Left cardiac atrium (tissue), 4 donors: ENCODE measurements at regions not wholly inside any gene's neighbourhood (a gene's known extent, or its start where the extent isn't known, plus 50 kb on each side); places are given as distances from the start of the nearest gene placed in this dataset.
"Not testable (repeated sequence)": the region's sequence is repeated elsewhere in the genome, so short reads cannot be mapped to it uniquely, and the experiment has no call there.

Experiments
- ATAC-seq, 2 donors: fragments of 200-7000 bp; cut with Tn5 transposase; one replicate each; pipeline ENCODE4 v1.9.1; 2020; ENCODE audit warnings: mild to moderate bottlenecking in 2 of 2, moderate library complexity in 2 of 2
- DNase-seq: peaks from one replicate; pipeline ENCODE4 v3.0.0-alpha.2; 2020
- intact Hi-C, 2 donors: fragments of 100-400 bp; cut with DNase I; formaldehyde crosslinking; loops; one replicate each; pipeline versions ENCODE4 v1.14.1 to v1.15.1; 2022 to 2023
- donor health status: DM: no; HTN: yes; CAD: no.
- donor health status: DM: no; HTN: yes; CAD: no; lungs with severe emphysema.
- donor health status: DM: yes; HTN: yes; CAD: no.
- donor health status: Dilated cardiomyopathy.

DNA sequence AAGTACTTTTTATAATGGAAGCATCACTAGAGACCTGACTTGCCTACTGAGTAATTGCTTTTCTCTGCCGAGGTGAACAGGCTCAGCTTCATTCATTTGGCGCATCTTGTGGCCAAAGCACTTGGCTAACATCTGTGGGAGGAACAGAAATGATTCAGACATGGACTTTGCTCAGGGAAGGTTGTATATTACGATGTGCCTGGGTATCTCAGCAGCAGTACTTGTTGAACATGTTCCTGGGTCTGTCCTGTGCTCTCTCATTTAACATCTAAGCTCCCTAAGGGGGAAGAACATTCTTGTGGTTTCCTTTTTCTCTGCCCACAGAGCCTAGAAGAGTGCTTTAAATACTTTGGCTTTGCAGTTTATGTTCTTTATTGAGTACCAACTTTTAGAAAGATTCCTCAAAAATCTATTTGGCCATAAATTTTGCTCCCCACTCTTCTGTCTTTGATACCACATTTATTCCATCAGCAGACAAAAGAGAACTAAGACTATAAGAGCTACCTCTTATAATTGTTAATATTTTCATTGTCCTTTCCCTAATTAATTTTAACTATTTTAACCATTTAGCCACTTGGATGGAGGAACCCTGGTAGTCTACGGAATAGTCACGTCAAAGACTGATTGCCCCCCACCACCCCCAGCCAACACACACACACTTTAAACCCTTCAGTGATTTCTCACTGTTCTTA lies 101.2 kb upstream of the EGLN3 start:
- ATAC-seq (peak in 1 of 2 donors; percentile 81), DNase-seq (no peak)
- intact Hi-C loops = no loop called here

DNA sequence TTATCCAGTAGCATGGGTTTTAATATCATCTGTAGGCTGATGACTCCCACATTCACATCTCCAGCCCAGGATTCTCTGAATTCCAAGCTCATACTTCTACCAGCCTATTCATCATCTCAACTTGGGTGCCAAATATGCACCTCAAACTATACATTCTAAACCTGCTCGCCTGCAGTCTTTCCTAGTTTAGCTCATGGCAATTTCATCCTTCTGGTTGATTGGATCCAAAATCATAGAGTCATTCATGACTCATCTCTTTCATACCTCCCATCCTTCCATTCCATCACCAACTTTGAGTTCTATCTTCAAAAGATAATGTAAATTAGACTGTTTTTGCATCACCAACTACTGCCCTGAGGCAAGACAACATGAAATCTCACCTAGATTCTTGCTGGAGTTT lies 99.7 kb upstream of the EGLN3 start:
- ATAC-seq (no peak), DNase-seq (no peak)
- intact Hi-C loops = no loop called here

GRCh38 chr14:34049790-34050189 lies 98.9 kb upstream of the EGLN3 start:
- DNase-seq (no peak), ATAC-seq (no peak)
- intact Hi-C loops = no loop called here

DNA sequence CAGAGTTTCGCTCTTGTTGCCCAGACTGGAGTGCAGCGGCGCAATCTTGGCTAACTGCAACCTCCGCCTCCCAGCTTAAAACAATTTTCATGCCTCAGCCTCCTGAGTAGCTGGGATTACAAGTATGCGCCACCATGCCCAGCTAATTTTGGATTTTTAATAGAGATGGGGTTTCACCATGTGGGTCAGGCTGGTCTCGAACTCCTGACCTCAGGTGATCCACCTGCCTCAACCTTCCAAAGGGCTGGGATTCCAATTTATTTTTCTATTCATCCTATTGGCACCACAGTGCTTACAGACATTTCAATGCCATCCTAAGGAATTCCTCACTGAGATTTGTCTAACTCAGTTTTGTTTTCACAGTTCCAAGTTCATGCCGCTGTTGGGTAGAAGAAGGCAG lies 98.3 kb upstream of the EGLN3 start:
- ATAC-seq, DNase-seq, intact Hi-C loops: not testable (repeated sequence)

DNA sequence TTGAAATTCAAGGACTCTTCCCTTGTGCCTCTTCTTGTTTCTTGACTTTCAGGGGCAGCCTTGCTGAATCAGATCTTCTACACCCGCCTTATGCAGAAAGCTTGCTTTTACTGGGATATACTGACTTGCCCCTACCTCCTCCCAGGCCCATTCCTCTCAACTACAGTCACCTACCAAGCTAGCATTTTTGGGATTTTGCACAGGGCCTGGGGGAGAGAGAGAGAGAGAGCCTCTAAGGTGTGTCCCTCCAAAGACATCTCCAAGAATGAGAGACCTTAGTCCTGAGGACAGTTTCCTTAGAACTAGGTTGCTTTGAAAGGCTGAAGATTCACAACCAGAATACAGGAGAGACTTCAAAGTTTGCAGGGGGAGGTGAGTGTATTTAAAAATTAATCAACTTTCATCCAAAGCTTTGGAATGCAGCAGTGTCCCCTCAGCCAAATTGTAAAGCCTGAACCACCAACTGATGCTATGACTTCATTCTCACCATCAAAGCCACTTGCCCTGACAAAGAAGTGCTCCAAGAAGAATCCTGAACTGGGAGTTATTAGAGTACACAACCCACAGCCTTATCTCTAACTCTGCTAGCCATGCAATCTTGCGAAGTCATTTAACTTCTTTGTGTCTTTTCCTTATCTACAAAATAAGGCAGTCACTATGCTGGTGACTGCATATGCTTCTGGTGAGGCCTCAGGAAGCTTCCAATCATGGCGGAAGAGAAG lies 96.1 kb upstream of the EGLN3 start:
- DNase-seq (no peak), ATAC-seq (no peak)
- intact Hi-C loops = no loop called here

GRCh38 chr14:34044666-34045306 lies 93.9 kb upstream of the EGLN3 start:
- DNase-seq (no peak), ATAC-seq (no peak)
- intact Hi-C loops = no loop called here

DNA sequence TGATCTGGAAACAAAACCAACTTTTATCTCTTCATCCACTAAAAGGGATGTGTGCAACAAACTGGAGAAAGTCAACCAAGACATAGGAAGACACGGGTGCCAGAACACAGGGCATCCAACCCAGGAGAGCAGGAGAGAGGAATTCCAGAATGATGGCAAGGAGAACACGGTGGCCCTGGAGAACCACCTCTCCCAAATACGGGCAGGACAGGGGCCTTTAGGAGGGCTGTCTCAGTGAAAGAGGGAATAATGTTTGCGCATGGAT lies 93.4 kb upstream of the EGLN3 start:
- intact Hi-C loops = no loop called here

GRCh38 chr14:34043627-34044372 lies 92.9 kb upstream of the EGLN3 start:
- ATAC-seq = no peak
- intact Hi-C loops = no loop called here

More for the DNA sequence above, 93.4 kb upstream of the EGLN3 start:
- ATAC-seq (no peak), DNase-seq (no peak)

DNA sequence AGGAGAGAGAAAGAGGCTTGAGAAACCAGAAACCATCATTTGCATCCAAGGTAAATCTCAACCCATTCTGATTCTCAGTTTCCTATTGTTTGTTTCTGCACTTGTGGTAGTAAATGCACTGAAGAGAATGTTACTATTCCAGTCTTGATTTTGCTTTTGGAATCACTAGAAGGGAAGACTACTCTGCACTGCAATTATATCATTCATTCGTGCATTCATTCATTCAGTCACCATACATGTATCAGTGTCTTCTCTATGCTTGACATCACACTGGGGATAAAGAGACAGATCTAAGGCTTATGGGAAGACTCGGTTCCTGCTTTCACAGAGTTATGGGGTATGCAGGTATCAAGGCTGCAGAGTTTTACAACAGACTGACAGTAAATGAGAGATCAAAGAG lies 90.3 kb upstream of the EGLN3 start:
- no peak for DNase-seq
- no peak for ATAC-seq
- intact Hi-C loops = no loop called here

More at GRCh38 chr14:34043627-34044372, 92.9 kb upstream of the EGLN3 start:
- DNase-seq = no peak

DNA sequence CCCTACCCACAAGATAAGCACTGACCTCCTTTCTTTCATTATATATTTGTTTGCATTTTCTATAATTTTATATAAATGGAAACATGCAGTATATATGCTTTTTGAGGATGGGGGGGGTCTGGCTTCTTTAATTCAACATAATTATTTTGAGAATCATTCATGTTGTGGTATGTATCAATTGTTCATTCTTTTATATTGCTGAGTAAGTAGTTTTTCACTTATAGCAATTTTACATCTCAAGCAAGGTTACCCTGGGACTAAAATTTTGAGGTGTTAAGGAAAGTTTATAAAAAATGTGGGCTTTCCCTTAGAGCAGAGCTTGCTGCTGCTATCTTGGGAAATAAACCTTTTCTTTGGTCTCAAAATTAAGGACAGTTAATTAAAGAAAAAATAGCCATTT lies 89.9 kb upstream of the EGLN3 start:
- DNase-seq (no peak), ATAC-seq (no peak)
- intact Hi-C loops = no loop called here

DNA sequence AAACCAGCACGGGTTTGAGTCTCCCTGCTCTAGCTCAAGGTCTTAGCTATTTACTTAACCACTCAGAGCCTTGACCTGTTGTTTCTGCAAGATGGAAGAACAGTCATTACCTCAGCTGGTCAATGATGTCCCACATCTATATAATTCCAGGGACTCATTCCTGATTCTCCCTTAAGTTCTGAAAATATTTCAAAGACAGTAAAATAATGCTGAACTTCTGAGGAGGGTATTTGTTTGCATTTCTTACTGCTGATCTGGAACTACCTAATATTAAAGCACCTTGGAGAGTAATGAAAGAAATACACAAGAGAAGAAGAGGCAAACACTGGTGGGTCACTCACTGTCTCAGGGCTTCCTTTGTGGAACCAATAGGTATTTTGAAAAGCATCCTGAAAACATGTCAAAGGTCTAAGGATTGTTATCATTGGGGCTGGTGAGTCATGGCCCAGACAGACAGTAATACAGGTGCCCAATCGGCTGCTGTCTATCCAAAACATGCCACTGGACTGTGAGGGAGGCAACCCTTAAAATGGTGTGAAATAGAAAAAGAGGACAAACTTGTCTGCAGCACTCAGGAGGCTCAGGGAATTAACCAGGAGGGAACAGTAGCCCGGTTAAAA lies 88.7 kb upstream of the EGLN3 start:
- intact Hi-C loops = no loop called here
- DNase-seq (no peak), ATAC-seq (no peak)

- DNase-seq (no peak), ATAC-seq (no peak)
- intact Hi-C loops = no loop called here
These were observed 87.6 kb upstream of the EGLN3 start for GRCh38 chr14:34038358-34039057.

DNA sequence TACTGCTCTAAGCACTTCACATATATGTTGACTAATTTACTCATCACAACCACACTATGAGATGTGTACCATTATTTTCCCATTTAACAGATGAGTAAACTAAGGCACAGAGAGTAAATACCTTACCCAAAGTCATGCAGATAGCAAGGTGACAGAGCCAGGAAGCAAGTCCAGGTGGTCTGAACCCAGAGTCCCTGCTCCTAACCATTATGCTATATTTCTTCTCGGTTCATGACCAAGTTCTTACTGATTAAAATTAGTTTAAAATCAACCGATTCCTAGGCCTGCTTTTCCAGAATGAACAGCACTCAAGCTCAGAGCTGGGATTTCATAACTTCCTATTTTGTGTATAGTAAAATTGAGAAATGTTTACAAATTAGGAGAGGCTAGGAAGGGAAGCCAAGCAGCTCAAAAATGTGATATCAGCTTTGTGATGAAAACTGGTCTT lies 85.5 kb upstream of the EGLN3 start:
- peak in 1 of 2 donors; percentile 44 for ATAC-seq
- intact Hi-C loops = no loop called here
- no peak for DNase-seq

GRCh38 chr14:34035934-34036250 lies 85.0 kb upstream of the EGLN3 start:
- DNase-seq (no peak), ATAC-seq (no peak)
- intact Hi-C loops = no loop called here

DNA sequence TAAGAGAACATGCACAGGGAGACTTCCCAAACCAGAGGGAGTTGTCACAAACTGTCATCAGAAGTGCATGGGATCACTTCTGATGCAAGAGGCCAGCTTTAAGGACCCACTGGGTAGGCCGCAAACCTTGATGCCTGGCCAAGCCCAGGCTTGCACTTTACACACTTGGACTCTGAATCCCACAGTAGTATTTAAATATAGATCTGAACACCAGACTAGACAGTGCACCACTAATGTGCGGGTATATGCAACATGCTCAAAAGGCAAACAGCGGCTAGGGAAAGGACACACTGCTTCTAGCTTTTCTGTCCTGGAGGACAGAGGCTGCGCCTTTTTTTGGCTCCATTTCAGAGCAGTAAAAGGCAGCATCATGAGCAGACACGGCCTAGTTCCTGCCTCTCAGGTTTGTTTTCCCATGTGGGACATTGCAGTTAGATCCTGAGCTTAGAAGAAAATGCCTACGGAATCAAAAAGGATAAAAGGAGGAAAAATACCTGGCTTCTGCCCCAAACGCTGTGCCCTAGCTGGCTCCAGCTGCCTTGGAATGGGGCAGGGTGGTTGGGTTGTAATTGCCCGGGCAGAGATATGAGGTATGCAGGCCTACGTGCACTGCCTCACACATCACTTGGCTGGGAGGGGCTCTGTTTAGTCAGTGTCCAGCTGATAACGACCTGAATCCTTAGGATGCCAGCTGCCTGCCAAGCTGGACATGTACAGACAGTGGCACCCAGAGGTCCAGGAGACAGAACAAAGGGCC lies 84.5 kb upstream of the EGLN3 start:
- intact Hi-C loops = no loop called here
- ATAC-seq = peak; percentile 88 to 95
- peak; percentile 73 for DNase-seq

GRCh38 chr14:34034447-34035176 lies 83.7 kb upstream of the EGLN3 start:
- intact Hi-C loops = no loop called here
- ATAC-seq = no peak
- no peak for DNase-seq

DNA sequence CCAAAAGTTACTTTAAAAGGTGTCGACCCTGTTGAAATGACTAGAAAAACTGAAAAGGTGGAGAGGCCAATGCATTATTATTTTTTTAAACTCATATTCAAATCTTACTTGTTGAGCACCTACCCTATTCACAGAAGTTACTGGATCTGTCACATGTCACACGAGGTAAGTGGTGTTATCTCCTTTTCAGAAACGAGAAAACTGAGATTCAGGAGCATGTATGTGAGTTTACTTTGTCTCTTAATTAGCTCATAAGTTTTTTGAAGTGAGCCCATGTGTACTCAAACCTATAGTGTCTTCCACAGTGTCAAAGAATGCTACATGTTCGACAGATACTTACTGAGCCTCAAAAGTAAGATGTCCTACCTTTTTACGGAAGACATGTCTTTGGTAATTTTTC lies 81.8 kb upstream of the EGLN3 start:
- ATAC-seq = no peak
- intact Hi-C loops = no loop called here
- DNase-seq = no peak

GRCh38 chr14:34030864-34031263 lies 80.0 kb upstream of the EGLN3 start:
- intact Hi-C loops = no loop called here
- ATAC-seq (peak in 1 of 2 donors; percentile 52), DNase-seq (peak; percentile 33)
